Adipocyte (in vitro differentiated cells): ENCODE measurements at regions not wholly inside any gene's neighbourhood (a gene's known extent, or its start where the extent isn't known, plus 50 kb on each side); places are given as distances from the start of the nearest gene placed in this dataset.
A peak's percentile ranks its signal among the peaks of the same experiment; 100 is the strongest.

Experiments used
- DNase-seq: peaks from one replicate; pipeline ENCODE4 v3.0.0-alpha.2; 2015; ENCODE audit warnings: low read depth
- H3K27me3 ChIP-seq: replicated peaks from 2 replicates; pipeline ENCODE4 v1.7.0; 2013; ENCODE audit warnings: mild to moderate bottlenecking, low read length, moderate library complexity; ENCODE audit not compliant: control insufficient read depth, insufficient read depth
- H3K36me3 ChIP-seq: 2 replicates; pipeline ENCODE4 v1.7.0; 2013; ENCODE audit warnings: low read length, mild to moderate bottlenecking, moderate library complexity; ENCODE audit not compliant: control insufficient read depth, insufficient read depth, severe bottlenecking
- H3K4me1 ChIP-seq: 2 replicates; pipeline ENCODE4 v1.7.0; 2013; ENCODE audit warnings: mild to moderate bottlenecking, low read length, moderate library complexity; ENCODE audit not compliant: control insufficient read depth, insufficient read depth
- H3K4me3 ChIP-seq: 2 replicates; pipeline ENCODE4 v1.7.0; 2013; ENCODE audit warnings: mild to moderate bottlenecking, low read length, moderate library complexity
- H3K9ac ChIP-seq: 2 replicates; pipeline ENCODE4 v1.7.0; 2013; ENCODE audit warnings: mild to moderate bottlenecking, low read length, moderate library complexity
- H3K9me3 ChIP-seq: 2 replicates; pipeline ENCODE4 v1.7.0; 2013; ENCODE audit warnings: mild to moderate bottlenecking, low read length, moderate library complexity; ENCODE audit not compliant: control insufficient read depth

GRCh38 chr9:18352711-18353110 is 121.2 kb upstream of the ADAMTSL1 start:
- Histone ChIP-seq H3K36me3 (no peaks in the 10 kb centered on the region), H3K4me3 (no peak overlapping the region), H3K4me1 (peaks cover 10% of the 10 kb centered on the region), H3K9me3 (no peaks in the 10 kb centered on the region), H3K27me3 (no peaks in the 10 kb centered on the region), H3K9ac (no peak overlapping the region)
- no peak for DNase-seq

DNA sequence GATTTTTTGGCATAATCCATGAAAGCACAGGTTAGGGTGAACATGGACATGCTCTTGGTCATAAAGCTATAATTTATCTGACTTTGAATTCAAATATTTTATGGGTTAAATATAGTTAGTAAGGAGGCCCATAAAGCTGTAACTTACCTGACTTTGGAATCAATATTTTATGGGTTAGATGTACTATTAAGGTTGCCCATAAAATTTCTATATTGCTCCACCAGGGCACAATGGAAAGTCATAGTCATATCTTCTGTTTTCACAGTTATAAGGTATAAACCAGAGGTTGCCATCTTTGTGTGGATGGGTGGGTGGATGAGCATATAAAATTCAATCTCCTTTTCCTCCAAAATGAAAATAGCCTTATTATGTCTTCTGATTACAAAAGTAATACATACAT is 120.5 kb upstream of the ADAMTSL1 start:
- Histone ChIP-seq H3K36me3 (no peaks in the 10 kb centered on the region), H3K9me3 (no peaks in the 10 kb centered on the region), H3K4me1 (peaks cover 6% of the 10 kb centered on the region), H3K27me3 (no peaks in the 10 kb centered on the region), H3K4me3 (no peak overlapping the region), H3K9ac (no peak overlapping the region)
- DNase-seq, result no peak

DNA sequence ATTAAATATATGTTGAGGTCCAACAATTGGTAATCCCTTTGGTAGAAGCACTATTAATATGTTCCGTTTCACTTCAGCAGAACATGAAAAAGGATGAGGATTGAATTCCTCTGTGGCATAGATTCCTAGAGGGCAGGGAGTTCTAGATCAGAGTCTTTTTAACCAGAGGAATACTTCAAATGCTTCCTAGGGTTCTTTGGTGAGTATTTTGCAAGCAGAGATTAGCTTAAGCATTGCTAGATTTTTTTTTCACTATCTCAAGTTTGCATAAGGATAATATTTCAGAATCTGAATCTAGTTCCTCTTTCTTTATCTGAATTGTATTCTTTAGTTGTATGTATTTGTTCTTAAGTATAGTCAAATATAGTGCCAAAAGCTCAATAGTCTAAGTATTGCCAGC is 116.6 kb upstream of the ADAMTSL1 start:
- Histone ChIP-seq H3K4me3 (no peak overlapping the region), H3K9me3 (no peaks in the 10 kb centered on the region), H3K4me1 (peaks cover 11% of the 10 kb centered on the region), H3K36me3 (no peaks in the 10 kb centered on the region), H3K27me3 (no peaks in the 10 kb centered on the region), H3K9ac (no peak overlapping the region)
- peak; percentile 56 for DNase-seq

GRCh38 chr9:18358325-18358724 is 115.6 kb upstream of the ADAMTSL1 start:
- H3K4me3 ChIP-seq, result no peak overlapping the region
- H3K27me3 ChIP-seq, result no peaks in the 10 kb centered on the region
- H3K36me3 ChIP-seq, result no peaks in the 10 kb centered on the region
- no peak overlapping the region for H3K9ac ChIP-seq
- no peak for DNase-seq
- no peaks in the 10 kb centered on the region for H3K9me3 ChIP-seq
- peaks cover 17% of the 10 kb centered on the region for H3K4me1 ChIP-seq

- Histone ChIP-seq H3K9me3 (no peaks in the 10 kb centered on the region), H3K4me1 (peaks cover 25% of the 10 kb centered on the region), H3K9ac (no peak overlapping the region), H3K4me3 (no peak overlapping the region), H3K36me3 (no peaks in the 10 kb centered on the region), H3K27me3 (no peaks in the 10 kb centered on the region)
- DNase-seq, result peak; percentile 42
These were observed 114.6 kb upstream of the ADAMTSL1 start for GRCh38 chr9:18359335-18359734.

GRCh38 chr9:18360005-18360404 is 113.9 kb upstream of the ADAMTSL1 start:
- no peak for DNase-seq
- Histone ChIP-seq H3K9me3 (no peaks in the 10 kb centered on the region), H3K4me3 (no peak overlapping the region), H3K4me1 (peaks cover 25% of the 10 kb centered on the region), H3K27me3 (no peaks in the 10 kb centered on the region), H3K36me3 (no peaks in the 10 kb centered on the region), H3K9ac (no peak overlapping the region)

DNA sequence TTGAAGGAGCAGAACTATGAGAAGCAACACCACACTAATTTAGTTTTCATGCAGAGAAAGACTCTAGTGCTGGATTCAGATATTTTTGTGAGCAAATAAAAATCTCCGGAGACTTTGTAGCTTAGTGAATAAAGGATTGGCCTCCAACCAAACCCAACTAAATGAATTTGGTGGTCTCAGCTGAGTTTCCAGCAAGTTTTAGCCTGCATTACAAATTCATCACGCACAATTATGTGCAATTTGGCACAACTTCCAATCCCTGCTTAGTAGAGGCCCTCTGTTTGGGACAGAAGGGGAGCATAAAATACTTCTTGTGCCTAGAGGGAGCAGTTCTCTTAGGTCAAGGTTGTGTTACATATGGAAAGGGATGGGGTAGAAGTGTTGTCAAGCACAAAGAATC is 112.3 kb upstream of the ADAMTSL1 start:
- no peak overlapping the region for H3K9ac ChIP-seq
- DNase-seq, result no peak

DNA sequence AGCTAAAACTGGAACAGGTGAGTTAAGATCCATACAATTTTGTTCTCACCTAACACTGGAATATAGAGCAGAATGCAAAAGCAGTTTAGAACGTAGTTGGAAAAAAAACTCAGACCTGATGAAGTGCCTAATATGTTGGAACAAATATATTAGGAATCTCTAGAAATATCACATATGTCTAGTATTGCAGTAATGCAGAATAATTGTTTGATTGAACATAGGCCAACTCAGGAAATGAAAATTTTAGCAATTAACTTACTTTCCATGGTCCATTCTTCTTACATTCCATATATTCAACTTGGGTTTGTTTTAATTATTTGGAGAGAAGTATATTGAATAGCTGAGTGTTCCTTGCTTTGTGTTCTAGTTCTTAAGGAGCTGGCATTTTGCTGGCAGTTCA is 111.8 kb upstream of the ADAMTSL1 start:
- Histone ChIP-seq H3K4me3 (no peak overlapping the region), H3K9ac (no peak overlapping the region), H3K36me3 (no peaks in the 10 kb centered on the region), H3K9me3 (no peaks in the 10 kb centered on the region), H3K27me3 (no peaks in the 10 kb centered on the region), H3K4me1 (peaks cover 25% of the 10 kb centered on the region)
- no peak for DNase-seq

More for the DNA sequence above, 112.3 kb upstream of the ADAMTSL1 start:
- peaks cover 25% of the 10 kb centered on the region for H3K4me1 ChIP-seq
- H3K9me3 ChIP-seq, result no peaks in the 10 kb centered on the region
- H3K27me3 ChIP-seq, result no peaks in the 10 kb centered on the region
- H3K36me3 ChIP-seq, result no peaks in the 10 kb centered on the region
- no peak overlapping the region for H3K4me3 ChIP-seq

GRCh38 chr9:18362901-18363685 is 110.9 kb upstream of the ADAMTSL1 start:
- no peak overlapping the region for H3K9ac ChIP-seq
- no peaks in the 10 kb centered on the region for H3K36me3 ChIP-seq
- H3K4me3 ChIP-seq, result no peak overlapping the region
- peak; percentile 70 for DNase-seq
- H3K4me1 ChIP-seq, result peaks cover 25% of the 10 kb centered on the region
- H3K27me3 ChIP-seq, result no peaks in the 10 kb centered on the region
- no peaks in the 10 kb centered on the region for H3K9me3 ChIP-seq

- H3K9ac ChIP-seq, result no peak overlapping the region
- no peak overlapping the region for H3K4me3 ChIP-seq
- no peaks in the 10 kb centered on the region for H3K36me3 ChIP-seq
- H3K9me3 ChIP-seq, result no peaks in the 10 kb centered on the region
- no peaks in the 10 kb centered on the region for H3K27me3 ChIP-seq
- H3K4me1 ChIP-seq, result peaks cover 14% of the 10 kb centered on the region
- DNase-seq, result no peak
These were observed 108.3 kb upstream of the ADAMTSL1 start for GRCh38 chr9:18365651-18366050.

DNA sequence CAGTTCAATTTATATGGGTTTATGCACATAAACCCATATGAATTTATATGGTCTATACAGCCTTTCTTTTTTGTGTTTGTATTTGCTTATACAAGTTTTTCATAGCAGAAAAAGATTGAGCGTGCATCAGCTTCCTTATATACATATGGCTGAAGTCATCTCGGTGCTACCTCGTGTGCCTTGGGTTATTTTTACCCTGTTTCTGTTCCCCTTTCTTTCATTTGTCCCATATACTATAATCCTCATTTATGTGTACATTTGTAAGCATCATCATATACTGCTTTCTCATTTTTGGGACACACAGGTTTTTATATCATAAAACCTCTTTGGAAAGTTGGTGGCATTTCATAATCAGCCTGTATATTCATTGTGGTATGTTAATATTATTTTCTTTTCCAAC is 107.8 kb upstream of the ADAMTSL1 start:
- DNase-seq, result no peak
- no peaks in the 10 kb centered on the region for H3K9me3 ChIP-seq
- H3K27me3 ChIP-seq, result no peaks in the 10 kb centered on the region
- no peaks in the 10 kb centered on the region for H3K36me3 ChIP-seq
- peaks cover 14% of the 10 kb centered on the region for H3K4me1 ChIP-seq
- no peak overlapping the region for H3K9ac ChIP-seq
- no peak overlapping the region for H3K4me3 ChIP-seq

DNA sequence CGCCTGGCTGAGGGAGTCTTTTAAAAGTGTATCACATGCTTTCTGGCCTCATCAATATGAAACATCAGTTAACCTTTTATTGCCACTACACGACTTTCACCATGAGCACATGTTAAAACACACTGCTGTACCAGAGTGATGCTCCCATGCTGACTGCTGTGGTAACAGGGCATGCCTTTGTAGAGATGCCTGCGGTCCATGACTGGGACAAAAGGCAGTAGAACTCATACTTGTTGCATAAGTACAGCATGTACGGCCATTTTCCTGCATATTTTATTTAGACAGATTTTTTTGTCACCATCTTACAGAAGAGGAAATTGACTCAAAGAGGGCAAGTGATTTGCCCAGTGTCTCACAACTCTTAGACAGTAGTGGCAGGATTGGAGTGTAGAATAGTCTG is 105.7 kb upstream of the ADAMTSL1 start:
- Histone ChIP-seq H3K9ac (no peak overlapping the region), H3K4me3 (no peak overlapping the region), H3K4me1 (peaks cover 9% of the 10 kb centered on the region), H3K36me3 (no peaks in the 10 kb centered on the region), H3K27me3 (no peaks in the 10 kb centered on the region), H3K9me3 (no peaks in the 10 kb centered on the region)
- no peak for DNase-seq
